Activated naive CD8-positive, alpha-beta T cell treated with anti-CD3 and anti-CD28 coated beads, Interleukin-2, amount 10 ng/mL, durations not matched to agents 7 days and 5 days (primary cell): ENCODE measurements at regions not wholly inside any gene's neighbourhood (a gene's known extent, or its start where the extent isn't known, plus 50 kb on each side); places are given as distances from the start of the nearest gene placed in this dataset.
"Not testable (repeated sequence)": the region's sequence is repeated elsewhere in the genome, so short reads cannot be mapped to it uniquely, and the experiment has no call there.

Experiments used
- ATAC-seq: fragments of 150-1000 bp; cut with Tn5 transposase; one replicate; pipeline ENCODE4 v1.10.0; 2021; ENCODE audit warnings: low read depth, moderate library complexity
- POLR2A ChIA-PET: fragments of 350-600 bp; sonication (Branson Sonifier 250); formaldehyde crosslinking; loops from one replicate; lab custom pipeline; 2021; ENCODE audit warnings: antibody characterized with exemption; lab: Charles Lee
- DNase-seq: peaks from one replicate; pipeline ENCODE4 v3.0.0; 2021
- H3K27ac Mint-ChIP-seq: one replicate; pipeline ENCODE4 v1.8.0; 2022; ENCODE audit warnings: mild to moderate bottlenecking, mixed read lengths
- H3K27me3 Mint-ChIP-seq: one replicate; pipeline ENCODE4 v1.8.0; 2022; ENCODE audit warnings: mild to moderate bottlenecking, moderate library complexity, mixed read lengths
- H3K36me3 Mint-ChIP-seq: one replicate; pipeline ENCODE4 v1.8.0; 2021; ENCODE audit warnings: mild to moderate bottlenecking, mixed read lengths
- H3K4me1 Mint-ChIP-seq: one replicate; pipeline ENCODE4 v1.8.0; 2021; ENCODE audit warnings: mixed read lengths
- H3K4me3 Mint-ChIP-seq: one replicate; pipeline ENCODE4 v1.8.0; 2022; ENCODE audit warnings: mild to moderate bottlenecking, moderate library complexity, mixed read lengths
- H3K9me3 Mint-ChIP-seq: one replicate; pipeline ENCODE4 v1.8.0; 2021; ENCODE audit warnings: mixed read lengths

- DNase-seq: no peak
- H3K27ac Mint-ChIP-seq: no peak overlapping the region
- no peak for ATAC-seq
Measured at GRCh38 chr3:166897811-166898210, 482.3 kb downstream of the ZBBX start.

GRCh38 chr3:166889241-166889640 is 490.9 kb downstream of the ZBBX start:
- H3K4me1 Mint-ChIP-seq: no peaks in the 10 kb centered on the region
- no peak overlapping the region for H3K27ac Mint-ChIP-seq
- H3K9me3 Mint-ChIP-seq: no peaks in the 10 kb centered on the region
- POLR2A ChIA-PET: no interaction called here
- H3K27me3 Mint-ChIP-seq: no peaks in the 10 kb centered on the region
- no peak overlapping the region for H3K4me3 Mint-ChIP-seq
- no peak for ATAC-seq
- DNase-seq: no peak
- H3K36me3 Mint-ChIP-seq: no peaks in the 10 kb centered on the region

More at GRCh38 chr3:166897811-166898210, 482.3 kb downstream of the ZBBX start:
- H3K4me3 Mint-ChIP-seq: no peak overlapping the region
- POLR2A ChIA-PET: no interaction called here
- no peaks in the 10 kb centered on the region for H3K9me3 Mint-ChIP-seq
- no peaks in the 10 kb centered on the region for H3K4me1 Mint-ChIP-seq
- H3K27me3 Mint-ChIP-seq: no peaks in the 10 kb centered on the region
- H3K36me3 Mint-ChIP-seq: no peaks in the 10 kb centered on the region

- Mint-ChIP-seq H3K27ac (no peak overlapping the region), H3K4me1 (no peaks in the 10 kb centered on the region), H3K36me3 (no peaks in the 10 kb centered on the region), H3K4me3 (no peak overlapping the region), H3K9me3 (no peaks in the 10 kb centered on the region), H3K27me3 (no peaks in the 10 kb centered on the region)
- ATAC-seq (no peak), DNase-seq (no peak)
- POLR2A ChIA-PET: no interaction called here
Measured at GRCh38 chr3:166879661-166880060, 500.4 kb downstream of the ZBBX start.

- Mint-ChIP-seq H3K27ac (no peak overlapping the region), H3K4me3 (no peak overlapping the region), H3K27me3 (no peaks in the 10 kb centered on the region), H3K9me3 (no peaks in the 10 kb centered on the region), H3K36me3 (no peaks in the 10 kb centered on the region), H3K4me1 (no peaks in the 10 kb centered on the region)
- POLR2A ChIA-PET: no interaction called here
- DNase-seq: no peak
- no peak for ATAC-seq
Measured at GRCh38 chr3:166877971-166878370, 502.1 kb downstream of the ZBBX start.

GRCh38 chr3:166864473-166865467 is 515.3 kb downstream of the ZBBX start:
- H3K4me3 Mint-ChIP-seq: no peak overlapping the region
- no peaks in the 10 kb centered on the region for H3K27me3 Mint-ChIP-seq
- no peaks in the 10 kb centered on the region for H3K36me3 Mint-ChIP-seq
- ATAC-seq: no peak
- H3K27ac Mint-ChIP-seq: no peak overlapping the region
- no peak for DNase-seq
- no peaks in the 10 kb centered on the region for H3K4me1 Mint-ChIP-seq
- H3K9me3 Mint-ChIP-seq: peaks cover 12% of the 10 kb centered on the region
- POLR2A ChIA-PET: no interaction called here

GRCh38 chr3:166860217-166860616 is 519.9 kb downstream of the ZBBX start:
- no peak overlapping the region for H3K4me3 Mint-ChIP-seq
- H3K27me3 Mint-ChIP-seq: no peaks in the 10 kb centered on the region
- no peaks in the 10 kb centered on the region for H3K36me3 Mint-ChIP-seq
- POLR2A ChIA-PET: no interaction called here
- no peaks in the 10 kb centered on the region for H3K4me1 Mint-ChIP-seq
- no peaks in the 10 kb centered on the region for H3K9me3 Mint-ChIP-seq
- ATAC-seq: no peak
- no peak for DNase-seq
- no peak overlapping the region for H3K27ac Mint-ChIP-seq

GRCh38 chr3:166844329-166844728 is 535.8 kb downstream of the ZBBX start:
- Mint-ChIP-seq H3K4me1 (no peaks in the 10 kb centered on the region), H3K36me3 (no peaks in the 10 kb centered on the region), H3K4me3 (no peak overlapping the region), H3K9me3 (peaks cover 3% of the 10 kb centered on the region), H3K27ac (no peak overlapping the region), H3K27me3 (no peaks in the 10 kb centered on the region)
- DNase-seq: no peak
- POLR2A ChIA-PET: no interaction called here
- ATAC-seq: no peak

- ATAC-seq, H3K4me3 Mint-ChIP-seq, H3K4me1 Mint-ChIP-seq, H3K36me3 Mint-ChIP-seq, H3K27ac Mint-ChIP-seq, H3K27me3 Mint-ChIP-seq, POLR2A ChIA-PET, DNase-seq, H3K9me3 Mint-ChIP-seq: not testable (repeated sequence)
Measured at GRCh38 chr3:166842784-166843183, 537.3 kb downstream of the ZBBX start.

- Mint-ChIP-seq H3K9me3 (no peaks in the 10 kb centered on the region), H3K27me3 (no peaks in the 10 kb centered on the region)
- POLR2A ChIA-PET: no interaction called here
Measured at GRCh38 chr3:166837535-166837934, 542.6 kb downstream of the ZBBX start.

GRCh38 chr3:166836836-166837235 is 543.3 kb downstream of the ZBBX start:
- H3K9me3 Mint-ChIP-seq: no peaks in the 10 kb centered on the region
- DNase-seq: no peak
- ATAC-seq: no peak
- H3K4me1 Mint-ChIP-seq: no peaks in the 10 kb centered on the region
- no peaks in the 10 kb centered on the region for H3K36me3 Mint-ChIP-seq
- H3K27me3 Mint-ChIP-seq: no peaks in the 10 kb centered on the region
- POLR2A ChIA-PET: no interaction called here
- no peak overlapping the region for H3K4me3 Mint-ChIP-seq
- H3K27ac Mint-ChIP-seq: no peak overlapping the region

More at GRCh38 chr3:166837535-166837934, 542.6 kb downstream of the ZBBX start:
- DNase-seq (no peak), ATAC-seq (no peak)
- Mint-ChIP-seq H3K27ac (no peak overlapping the region), H3K4me1 (no peaks in the 10 kb centered on the region), H3K36me3 (no peaks in the 10 kb centered on the region), H3K4me3 (no peak overlapping the region)

GRCh38 chr3:166829896-166830295 is 550.2 kb downstream of the ZBBX start:
- Mint-ChIP-seq H3K9me3 (peaks cover 3% of the 10 kb centered on the region), H3K4me1 (no peaks in the 10 kb centered on the region), H3K27ac (no peak overlapping the region), H3K36me3 (no peaks in the 10 kb centered on the region), H3K4me3 (no peak overlapping the region), H3K27me3 (no peaks in the 10 kb centered on the region)
- ATAC-seq (no peak), DNase-seq (no peak)
- POLR2A ChIA-PET: no interaction called here

- H3K27ac Mint-ChIP-seq: no peak overlapping the region
- POLR2A ChIA-PET: no interaction called here
- no peaks in the 10 kb centered on the region for H3K27me3 Mint-ChIP-seq
- peaks cover 5% of the 10 kb centered on the region for H3K9me3 Mint-ChIP-seq
- H3K36me3 Mint-ChIP-seq: no peaks in the 10 kb centered on the region
- H3K4me3 Mint-ChIP-seq: no peak overlapping the region
- H3K4me1 Mint-ChIP-seq: no peaks in the 10 kb centered on the region
- no peak for DNase-seq
- ATAC-seq: no peak
Measured at GRCh38 chr3:166818464-166818863, 561.6 kb downstream of the ZBBX start.

GRCh38 chr3:166817269-166817668 is 562.8 kb downstream of the ZBBX start:
- H3K4me1 Mint-ChIP-seq, H3K27me3 Mint-ChIP-seq, H3K9me3 Mint-ChIP-seq, DNase-seq, POLR2A ChIA-PET, H3K36me3 Mint-ChIP-seq, ATAC-seq, H3K27ac Mint-ChIP-seq, H3K4me3 Mint-ChIP-seq: not testable (repeated sequence)

GRCh38 chr3:166810741-166811445 is 569.2 kb downstream of the ZBBX start:
- no peaks in the 10 kb centered on the region for H3K4me1 Mint-ChIP-seq
- H3K9me3 Mint-ChIP-seq: peaks cover 4% of the 10 kb centered on the region
- no peak for DNase-seq
- POLR2A ChIA-PET: no interaction called here
- no peak overlapping the region for H3K27ac Mint-ChIP-seq
- H3K4me3 Mint-ChIP-seq: no peak overlapping the region
- no peak for ATAC-seq
- H3K27me3 Mint-ChIP-seq: no peaks in the 10 kb centered on the region
- no peaks in the 10 kb centered on the region for H3K36me3 Mint-ChIP-seq
